ENCODE measurements at regions not wholly inside any gene's neighbourhood (a gene's known extent, or its start where the extent isn't known, plus 50 kb on each side); places are given as distances from the start of the nearest gene placed in this dataset.

DNA sequence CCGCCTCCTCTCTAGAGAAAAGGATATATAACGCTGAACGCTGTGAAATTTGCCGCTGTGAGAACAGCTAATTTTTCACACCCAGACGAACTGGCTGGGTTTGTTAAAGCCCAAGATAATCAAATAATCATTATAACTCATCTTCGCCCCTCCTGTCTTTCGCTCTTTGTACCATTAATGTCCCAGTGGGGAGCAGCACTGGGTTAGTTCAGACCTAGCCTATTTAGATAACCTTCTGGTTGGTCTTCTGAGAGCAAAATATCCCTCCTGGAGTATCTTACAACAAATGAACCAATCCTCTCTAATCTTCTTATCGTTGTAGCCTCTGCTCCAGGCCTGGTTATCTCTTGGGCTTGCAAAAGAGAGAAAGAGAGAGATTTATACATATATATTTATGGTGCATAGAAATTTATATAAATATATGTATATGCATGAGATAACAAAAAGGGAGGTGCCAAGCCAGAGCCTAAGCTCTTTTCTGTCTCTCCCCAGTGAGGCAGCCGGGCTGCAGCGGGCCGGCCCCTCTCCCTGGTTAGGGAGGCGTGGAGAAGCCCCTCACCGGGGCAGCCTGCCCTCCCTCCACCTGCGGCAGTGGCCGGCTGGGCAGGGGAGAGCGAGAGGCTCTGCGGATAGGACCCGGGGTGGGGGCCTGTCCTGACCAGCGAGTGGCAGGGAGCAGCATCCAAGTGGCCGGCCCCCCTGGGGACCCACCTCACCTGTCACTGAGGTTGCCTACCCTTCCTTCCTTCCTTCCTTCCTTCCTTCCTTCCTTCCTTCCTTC lies 202.0 kb upstream of the LHX5 start:
- TF ChIP-seq, protein P1, sequence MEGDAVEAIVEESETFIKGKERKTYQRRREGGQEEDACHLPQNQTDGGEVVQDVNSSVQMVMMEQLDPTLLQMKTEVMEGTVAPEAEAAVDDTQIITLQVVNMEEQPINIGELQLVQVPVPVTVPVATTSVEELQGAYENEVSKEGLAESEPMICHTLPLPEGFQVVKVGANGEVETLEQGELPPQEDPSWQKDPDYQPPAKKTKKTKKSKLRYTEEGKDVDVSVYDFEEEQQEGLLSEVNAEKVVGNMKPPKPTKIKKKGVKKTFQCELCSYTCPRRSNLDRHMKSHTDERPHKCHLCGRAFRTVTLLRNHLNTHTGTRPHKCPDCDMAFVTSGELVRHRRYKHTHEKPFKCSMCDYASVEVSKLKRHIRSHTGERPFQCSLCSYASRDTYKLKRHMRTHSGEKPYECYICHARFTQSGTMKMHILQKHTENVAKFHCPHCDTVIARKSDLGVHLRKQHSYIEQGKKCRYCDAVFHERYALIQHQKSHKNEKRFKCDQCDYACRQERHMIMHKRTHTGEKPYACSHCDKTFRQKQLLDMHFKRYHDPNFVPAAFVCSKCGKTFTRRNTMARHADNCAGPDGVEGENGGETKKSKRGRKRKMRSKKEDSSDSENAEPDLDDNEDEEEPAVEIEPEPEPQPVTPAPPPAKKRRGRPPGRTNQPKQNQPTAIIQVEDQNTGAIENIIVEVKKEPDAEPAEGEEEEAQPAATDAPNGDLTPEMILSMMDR (IDR thresholded peaks at IDR 0.05), result no peak
- no peak for TF ChIP-seq POLR2A (IDR thresholded peaks at IDR 0.05)
- TF ChIP-seq POLR2AphosphoS5 (IDR thresholded peaks at IDR 0.05), result no peak
- TF ChIP-seq EP300 (IDR thresholded peaks at IDR 0.05), result no peak
